GM12878 (cell line): ENCODE measurements at regions not wholly inside any gene's neighbourhood (a gene's known extent, or its start where the extent isn't known, plus 50 kb on each side); places are given as distances from the start of the nearest gene placed in this dataset.

Experiments
- BCLAF1 ChIP-seq: fragments of 450-650 bp; IDR thresholded peaks from 2 replicates; pipeline ENCODE4 v1.6.1; 2017; ENCODE audit warnings: antibody characterized with exemption, mild to moderate bottlenecking, moderate library complexity
- EP300 ChIP-seq, 2 experiments: fragments of 150-350 bp in 1 of 2; IDR thresholded peaks; 2 replicates each; pipeline ENCODE4 v1.6.1; 2011 to 2012; ENCODE audit warnings: low read depth in 2 of 2, low read length in 2 of 2, borderline replicate concordance in 1 of 2, improper control_type of control experiment in 1 of 2, inconsistent platforms in 1 of 2; ENCODE audit not compliant: control insufficient read depth in 1 of 2
- NFIC ChIP-seq: IDR thresholded peaks from 2 replicates; pipeline ENCODE4 v1.6.1; 2012; ENCODE audit warnings: low read depth, mild to moderate bottlenecking, inconsistent platforms, low read length, moderate library complexity
- NR2C2 ChIP-seq: IDR thresholded peaks from 2 replicates; pipeline ENCODE4 v1.6.1; 2011; ENCODE audit warnings: borderline replicate concordance, low read depth; ENCODE audit not compliant: control insufficient read depth, insufficient read length
- RELB ChIP-seq: fragments of 450-650 bp; IDR thresholded peaks from 2 replicates; pipeline ENCODE4 v1.6.1; 2017; ENCODE audit warnings: low read depth, mild to moderate bottlenecking, moderate library complexity
- TBL1XR1 ChIP-seq: IDR thresholded peaks from 2 replicates; pipeline ENCODE4 v1.6.1; 2012; ENCODE audit warnings: low read depth, low read length, improper control_type of control experiment
- ZBTB33 ChIP-seq: fragments of 450-650 bp; IDR thresholded peaks from 2 replicates; pipeline ENCODE4 v1.6.1; 2017; ENCODE audit warnings: mild to moderate bottlenecking

GRCh38 chr22:23400286-23400981, 179.7 kb downstream of the IGLL1 start (continued):
- TF ChIP-seq RELB (no peak), BCLAF1 (no peak), NFIC (no peak), TBL1XR1 (no peak), NR2C2 (no peak), ZBTB33 (no peak), EP300 (IDR thresholded peaks at IDR 0.05; ENCODE audit: borderline replicate concordance in 1 of 2, control insufficient read depth in 1 of 2, low read depth in 2 of 2, low read length in 2 of 2) (no peak)
